ENCODE measurements at regions not wholly inside any gene's neighbourhood (a gene's known extent, or its start where the extent isn't known, plus 50 kb on each side); places are given as distances from the start of the nearest gene placed in this dataset.
A peak's percentile ranks its signal among the peaks of the same experiment; 100 is the strongest.

GRCh38 chr5:106680330-106680729, 990.4 kb downstream of the EFNA5 start:
- H3K27me3 ChIP-seq (replicated peaks) = no peaks in the 10 kb centered on the region
- no peak overlapping the region for H3K27ac ChIP-seq
- H3K4me3 ChIP-seq (ENCODE audit: low read depth, low read length) = no peak overlapping the region
- DNase-seq = no peak
- H3K36me3 ChIP-seq (replicated peaks) = no peaks in the 10 kb centered on the region
- TF ChIP-seq, protein P1, sequence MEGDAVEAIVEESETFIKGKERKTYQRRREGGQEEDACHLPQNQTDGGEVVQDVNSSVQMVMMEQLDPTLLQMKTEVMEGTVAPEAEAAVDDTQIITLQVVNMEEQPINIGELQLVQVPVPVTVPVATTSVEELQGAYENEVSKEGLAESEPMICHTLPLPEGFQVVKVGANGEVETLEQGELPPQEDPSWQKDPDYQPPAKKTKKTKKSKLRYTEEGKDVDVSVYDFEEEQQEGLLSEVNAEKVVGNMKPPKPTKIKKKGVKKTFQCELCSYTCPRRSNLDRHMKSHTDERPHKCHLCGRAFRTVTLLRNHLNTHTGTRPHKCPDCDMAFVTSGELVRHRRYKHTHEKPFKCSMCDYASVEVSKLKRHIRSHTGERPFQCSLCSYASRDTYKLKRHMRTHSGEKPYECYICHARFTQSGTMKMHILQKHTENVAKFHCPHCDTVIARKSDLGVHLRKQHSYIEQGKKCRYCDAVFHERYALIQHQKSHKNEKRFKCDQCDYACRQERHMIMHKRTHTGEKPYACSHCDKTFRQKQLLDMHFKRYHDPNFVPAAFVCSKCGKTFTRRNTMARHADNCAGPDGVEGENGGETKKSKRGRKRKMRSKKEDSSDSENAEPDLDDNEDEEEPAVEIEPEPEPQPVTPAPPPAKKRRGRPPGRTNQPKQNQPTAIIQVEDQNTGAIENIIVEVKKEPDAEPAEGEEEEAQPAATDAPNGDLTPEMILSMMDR (IDR thresholded peaks at IDR 0.05; ENCODE audit: low read depth, low read length, missing control alignments) = no peak
- in situ Hi-C loops (cut with HindIII; ENCODE audit: low pct_ligation_motif_present, low sequenced_read_pairs) = no loop called here

DNA sequence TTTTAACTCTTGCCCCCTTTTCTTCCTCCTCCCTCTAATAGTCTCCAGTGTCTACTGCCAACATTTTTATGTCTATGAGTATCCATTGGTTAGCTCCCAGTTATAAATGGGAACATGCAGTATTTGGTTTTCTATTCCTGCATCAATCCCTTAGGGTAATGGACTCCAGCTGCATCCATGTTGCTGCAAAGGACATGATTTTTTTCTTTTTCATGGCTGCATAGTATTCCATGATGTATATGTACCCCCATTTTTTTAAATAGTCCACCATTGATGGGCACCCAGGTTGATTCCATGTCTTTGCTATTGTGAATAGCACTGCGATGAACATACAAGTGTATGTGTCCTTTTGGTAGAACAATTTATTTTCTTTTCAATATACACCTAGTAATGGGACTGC, 993.7 kb downstream of the EFNA5 start:
- Histone ChIP-seq H3K27me3 (replicated peaks) (no peaks in the 10 kb centered on the region), H3K4me3 (ENCODE audit: low read depth, low read length) (no peak overlapping the region), H3K27ac (no peak overlapping the region), H3K36me3 (replicated peaks) (no peaks in the 10 kb centered on the region)
- in situ Hi-C loops (cut with HindIII; ENCODE audit: low pct_ligation_motif_present, low sequenced_read_pairs) = no loop called here
- TF ChIP-seq, protein P1 (IDR thresholded peaks at IDR 0.05; ENCODE audit: low read depth, low read length, missing control alignments) = no peak
- no peak for DNase-seq

GRCh38 chr5:106675687-106676086, 995.0 kb downstream of the EFNA5 start:
- in situ Hi-C loops (cut with HindIII; ENCODE audit: low pct_ligation_motif_present, low sequenced_read_pairs) = no loop called here
- TF ChIP-seq, protein P1 (IDR thresholded peaks at IDR 0.05; ENCODE audit: low read depth, low read length, missing control alignments) = no peak

GRCh38 chr5:106673941-106674340, 996.8 kb downstream of the EFNA5 start:
- no peak overlapping the region for H3K27ac ChIP-seq
- no peak for DNase-seq
- no peaks in the 10 kb centered on the region for H3K36me3 ChIP-seq (replicated peaks)
- no peaks in the 10 kb centered on the region for H3K27me3 ChIP-seq (replicated peaks)
- TF ChIP-seq, protein P1 (IDR thresholded peaks at IDR 0.05; ENCODE audit: low read depth, low read length, missing control alignments) = no peak
- in situ Hi-C loops (cut with HindIII; ENCODE audit: low pct_ligation_motif_present, low sequenced_read_pairs) = no loop called here
- H3K4me3 ChIP-seq (ENCODE audit: low read depth, low read length) = no peak overlapping the region

More at GRCh38 chr5:106675687-106676086, 995.0 kb downstream of the EFNA5 start:
- DNase-seq = peak; percentile 29
- H3K4me3 ChIP-seq (ENCODE audit: low read depth, low read length) = no peak overlapping the region
- no peaks in the 10 kb centered on the region for H3K27me3 ChIP-seq (replicated peaks)
- H3K36me3 ChIP-seq (replicated peaks) = no peaks in the 10 kb centered on the region
- H3K27ac ChIP-seq = no peak overlapping the region

DNA sequence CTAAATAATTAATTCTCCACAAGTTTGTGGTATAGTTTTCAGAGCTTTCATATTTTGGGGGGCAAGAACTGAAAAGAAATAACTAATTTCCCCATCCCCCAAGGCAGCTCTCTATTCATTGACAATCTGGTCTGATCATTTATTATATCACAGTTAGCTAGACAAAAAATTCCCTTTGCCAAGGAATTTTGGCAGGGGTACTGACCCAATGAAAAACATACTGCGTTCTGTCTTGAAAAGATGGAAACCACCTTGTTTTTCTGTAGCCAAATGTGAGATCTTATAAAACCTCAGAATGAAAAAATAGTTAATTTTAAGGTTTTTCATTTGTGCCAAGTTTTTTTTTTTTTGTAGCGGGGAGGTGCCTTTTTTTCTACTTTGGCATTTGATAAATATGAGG, 1008.9 kb downstream of the EFNA5 start:
- TF ChIP-seq, protein P1 (IDR thresholded peaks at IDR 0.05; ENCODE audit: low read depth, low read length, missing control alignments) = no peak
- Histone ChIP-seq H3K36me3 (replicated peaks) (no peaks in the 10 kb centered on the region), H3K27ac (no peak overlapping the region), H3K27me3 (replicated peaks) (no peaks in the 10 kb centered on the region), H3K4me3 (ENCODE audit: low read depth, low read length) (no peak overlapping the region)
- in situ Hi-C loops (cut with HindIII; ENCODE audit: low pct_ligation_motif_present, low sequenced_read_pairs) = no loop called here
- no peak for DNase-seq

DNA sequence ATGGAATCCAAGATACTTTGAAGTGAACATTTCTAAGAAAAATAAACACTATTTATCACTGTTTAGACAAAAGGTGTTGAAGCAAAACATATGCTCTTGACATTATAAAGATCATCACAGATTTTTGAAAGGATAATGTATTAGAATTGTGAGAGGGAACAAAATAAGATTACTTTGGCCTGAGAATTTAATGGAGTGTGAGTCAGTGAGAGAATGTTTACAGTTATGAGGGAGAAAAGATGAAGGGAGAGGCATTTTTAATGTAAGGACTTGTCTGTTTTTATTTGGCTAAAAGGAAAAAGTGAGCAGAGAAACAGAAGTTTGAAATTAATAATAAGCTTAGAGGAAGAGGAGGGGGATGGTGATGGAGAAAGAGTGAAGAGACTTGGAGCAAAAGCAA, 1010.1 kb downstream of the EFNA5 start:
- in situ Hi-C loops (cut with HindIII; ENCODE audit: low pct_ligation_motif_present, low sequenced_read_pairs) = no loop called here
- Histone ChIP-seq H3K27me3 (replicated peaks) (no peaks in the 10 kb centered on the region), H3K36me3 (replicated peaks) (no peaks in the 10 kb centered on the region), H3K4me3 (ENCODE audit: low read depth, low read length) (no peak overlapping the region), H3K27ac (no peak overlapping the region)
- TF ChIP-seq, protein P1 (IDR thresholded peaks at IDR 0.05; ENCODE audit: low read depth, low read length, missing control alignments) = no peak
- DNase-seq = no peak
